Prostate gland (tissue), 2 donors: ENCODE measurements at regions not wholly inside any gene's neighbourhood (a gene's known extent, or its start where the extent isn't known, plus 50 kb on each side); places are given as distances from the start of the nearest gene placed in this dataset.

Source experiments
- DNase-seq: peaks from one replicate; pipeline ENCODE4 v3.0.0-alpha.2; 2019; ENCODE audit warnings: low spot score
- H3K27ac ChIP-seq, 2 donors: fragments of 200-600 bp; sonication (generic); 2 replicates each; pipeline ENCODE4 v1.5.1; 2017 to 2019
- H3K27me3 ChIP-seq: fragments of 200-600 bp; sonication (generic); replicated peaks from 2 replicates; pipeline ENCODE4 v1.5.1; 2019; ENCODE audit not compliant: insufficient read depth
- H3K36me3 ChIP-seq, 2 donors: fragments of 200-600 bp; sonication (generic); 1 replicate in 1 of 2; 2 replicates in 1 of 2; pipeline versions ENCODE4 v1.5.1 to v1.8.1; 2017 to 2019
- H3K4me1 ChIP-seq: fragments of 200-600 bp; sonication (generic); replicated peaks from 2 replicates; pipeline ENCODE4 v1.5.1; 2019
- H3K4me3 ChIP-seq, 2 donors: fragments of 200-600 bp; sonication (generic); 2 replicates each; pipeline ENCODE4 v1.5.1; 2017 to 2019
- H3K9me3 ChIP-seq: fragments of 200-600 bp; sonication (generic); 2 replicates; pipeline ENCODE4 v1.5.1; 2017
- CTCF ChIP-seq, 4 experiments: fragments of 200-600 bp in 2 of 4; fragments of 450-650 bp in 2 of 4; sonication (generic) in 2 of 4; IDR thresholded peaks; 1 replicate in 3 of 4; 2 replicates in 1 of 4; pipeline ENCODE4 v1.5.1; 2016 to 2019; ENCODE audit warnings: antibody characterized with exemption in 4 of 4, mild to moderate bottlenecking in 2 of 4, moderate library complexity in 2 of 4
- POLR2A ChIP-seq: fragments of 450-650 bp; IDR thresholded peaks from one replicate; pipeline ENCODE4 v1.6.1; 2016; ENCODE audit warnings: antibody characterized with exemption, mild to moderate bottlenecking
- POLR2AphosphoS5 ChIP-seq: sonication (generic); formaldehyde crosslinking; IDR thresholded peaks from one replicate; pipeline ENCODE4 v1.6.1; 2017; ENCODE audit warnings: antibody characterized with exemption
- WGBS: methylation state at CpG from one replicate; pipeline ENCODE4 v1.1.5; 2018; 5-methylcytosine and 5-hydroxymethylcytosine counted together
- intact Hi-C: fragments of 100-400 bp; cut with DNase I; formaldehyde crosslinking; loops from one replicate; pipeline ENCODE4 v1.14.2; 2022

GRCh38 chr7:28272461-28272877, 91.9 kb upstream of the JAZF1 start:
- no peak overlapping the region for H3K4me3 ChIP-seq
- TF ChIP-seq POLR2AphosphoS5 (no peak), CTCF (IDR thresholded peaks at IDR 0.05) (peak in 3 of 4 experiments; percentile 19 to 39 (median 32))
- no peak overlapping the region for H3K27ac ChIP-seq
- no peaks in the 10 kb centered on the region for H3K36me3 ChIP-seq
- no peak for DNase-seq
- WGBS, result 16% methylated on average over 9 of the region's 9 CpGs
- intact Hi-C loops, result loop anchor here (5.0 to 10.0 kb wide), 2 partner anchors 88 to 165 kb away; partner anchors contain the start of gene JAZF1
- H3K27me3 ChIP-seq, result no peaks in the 10 kb centered on the region
- no peaks in the 10 kb centered on the region for H3K9me3 ChIP-seq
- no peaks in the 10 kb centered on the region for H3K4me1 ChIP-seq

- 66% methylated on average over 3 of the region's 3 CpGs for WGBS
- H3K27me3 ChIP-seq, result no peaks in the 10 kb centered on the region
- no peaks in the 10 kb centered on the region for H3K4me1 ChIP-seq
- no peak for DNase-seq
- TF ChIP-seq CTCF (IDR thresholded peaks at IDR 0.05), result no peak
- TF ChIP-seq POLR2AphosphoS5, result no peak
- no peak for TF ChIP-seq POLR2A
- H3K4me3 ChIP-seq, result no peak overlapping the region
- no peak overlapping the region for H3K27ac ChIP-seq
- H3K9me3 ChIP-seq, result no peaks in the 10 kb centered on the region
- intact Hi-C loops, result loop anchor here (10.0 kb wide), 1 partner anchor 91 kb away; the partner anchor contains the start of gene JAZF1
- H3K36me3 ChIP-seq, result no peaks in the 10 kb centered on the region
These were observed 95.7 kb upstream of the JAZF1 start for GRCh38 chr7:28276298-28276697.

GRCh38 chr7:28277364-28277763, 96.8 kb upstream of the JAZF1 start:
- no peak for DNase-seq
- WGBS, result 24% methylated on average over 1 of the region's 1 CpG
- no peaks in the 10 kb centered on the region for H3K4me1 ChIP-seq
- intact Hi-C loops, result loop anchor here (10.0 kb wide), 1 partner anchor 93 kb away; the partner anchor contains the start of gene JAZF1
- H3K9me3 ChIP-seq, result no peaks in the 10 kb centered on the region
- TF ChIP-seq POLR2AphosphoS5, result no peak
- TF ChIP-seq POLR2A, result no peak
- no peak for TF ChIP-seq CTCF (IDR thresholded peaks at IDR 0.05)
- H3K27ac ChIP-seq, result no peak overlapping the region
- no peaks in the 10 kb centered on the region for H3K27me3 ChIP-seq
- no peak overlapping the region for H3K4me3 ChIP-seq
- no peaks in the 10 kb centered on the region for H3K36me3 ChIP-seq

GRCh38 chr7:28277958-28278357, 97.4 kb upstream of the JAZF1 start:
- no peak for DNase-seq
- 84% methylated on average over 2 of the region's 2 CpGs for WGBS
- Histone ChIP-seq H3K27me3 (no peaks in the 10 kb centered on the region), H3K36me3 (no peaks in the 10 kb centered on the region), H3K27ac (no peak overlapping the region), H3K4me1 (no peaks in the 10 kb centered on the region), H3K4me3 (no peak overlapping the region), H3K9me3 (no peaks in the 10 kb centered on the region)
- TF ChIP-seq POLR2AphosphoS5, result no peak
- TF ChIP-seq POLR2A, result no peak
- no peak for TF ChIP-seq CTCF (IDR thresholded peaks at IDR 0.05)
- intact Hi-C loops, result loop anchor here (10.0 kb wide), 1 partner anchor 93 kb away; the partner anchor contains the start of gene JAZF1

GRCh38 chr7:28280516-28280915, 99.9 kb upstream of the JAZF1 start:
- TF ChIP-seq POLR2A, result no peak
- TF ChIP-seq CTCF (IDR thresholded peaks at IDR 0.05), result no peak
- TF ChIP-seq POLR2AphosphoS5, result no peak
- intact Hi-C loops, result no loop called here
- H3K9me3 ChIP-seq, result no peaks in the 10 kb centered on the region
- H3K4me1 ChIP-seq, result no peaks in the 10 kb centered on the region
- H3K36me3 ChIP-seq, result no peaks in the 10 kb centered on the region
- H3K27ac ChIP-seq, result no peak overlapping the region
- no peak overlapping the region for H3K4me3 ChIP-seq
- WGBS, result 74% methylated on average over 3 of the region's 3 CpGs
- no peak for DNase-seq
- no peaks in the 10 kb centered on the region for H3K27me3 ChIP-seq
